DMS153 (cell line): ENCODE measurements at regions not wholly inside any gene's neighbourhood (a gene's known extent, or its start where the extent isn't known, plus 50 kb on each side); places are given as distances from the start of the nearest gene placed in this dataset.

Experiments
- DNase-seq: peaks from one replicate; lab custom pipeline; 2025; lab: John Stamatoyannopoulos, UW

DNA sequence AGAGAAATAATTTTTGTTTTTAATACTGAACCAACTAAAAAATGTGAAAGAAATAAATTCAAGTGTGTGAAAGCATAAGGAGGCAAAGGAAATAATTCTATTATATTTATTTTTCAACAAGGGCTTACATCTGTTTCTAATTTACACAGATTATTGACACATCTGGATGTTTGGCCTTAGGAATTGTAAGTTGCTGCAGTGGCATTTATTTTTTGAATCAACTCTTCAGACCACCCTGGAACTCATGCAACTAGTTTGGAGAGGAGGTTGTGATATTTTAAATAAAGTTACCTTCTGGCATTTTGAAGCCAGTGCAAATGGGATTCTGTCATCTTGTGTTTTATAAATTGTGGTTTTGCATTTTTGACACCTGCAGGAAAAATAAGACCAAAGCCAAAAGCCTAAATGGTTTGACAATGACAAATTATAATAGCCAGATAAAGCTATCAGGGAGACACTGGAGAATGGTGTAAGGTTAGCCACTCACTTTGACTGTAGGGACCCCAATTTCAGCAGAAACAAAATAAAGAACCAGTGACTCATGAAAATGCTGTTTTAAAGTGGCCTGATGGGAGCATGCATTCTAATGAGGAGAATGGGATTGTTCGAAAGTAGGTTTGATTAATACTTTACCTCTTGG is 192.9 kb downstream of the KLF5 start:
- no peak for DNase-seq

DNA sequence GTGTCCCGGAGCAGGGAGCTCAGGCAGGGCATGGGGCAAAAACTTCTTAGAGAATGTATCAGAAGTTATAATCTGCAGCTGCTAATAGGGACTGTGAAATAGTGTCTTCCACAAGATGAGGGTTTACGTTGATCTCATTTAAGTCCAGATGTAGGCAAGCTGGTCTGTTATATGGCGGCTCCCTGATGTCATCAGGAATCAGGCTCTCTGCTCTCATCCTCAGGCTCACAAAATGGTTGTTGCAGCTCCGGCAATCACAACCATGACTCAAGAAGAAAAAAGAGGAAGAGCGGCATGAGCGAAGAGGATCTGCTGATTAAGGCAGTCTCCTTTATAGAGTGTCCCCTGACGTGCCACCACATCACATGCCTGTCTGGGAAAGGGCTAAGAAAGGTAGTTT is 191.3 kb downstream of the KLF5 start:
- no peak for DNase-seq

DNA sequence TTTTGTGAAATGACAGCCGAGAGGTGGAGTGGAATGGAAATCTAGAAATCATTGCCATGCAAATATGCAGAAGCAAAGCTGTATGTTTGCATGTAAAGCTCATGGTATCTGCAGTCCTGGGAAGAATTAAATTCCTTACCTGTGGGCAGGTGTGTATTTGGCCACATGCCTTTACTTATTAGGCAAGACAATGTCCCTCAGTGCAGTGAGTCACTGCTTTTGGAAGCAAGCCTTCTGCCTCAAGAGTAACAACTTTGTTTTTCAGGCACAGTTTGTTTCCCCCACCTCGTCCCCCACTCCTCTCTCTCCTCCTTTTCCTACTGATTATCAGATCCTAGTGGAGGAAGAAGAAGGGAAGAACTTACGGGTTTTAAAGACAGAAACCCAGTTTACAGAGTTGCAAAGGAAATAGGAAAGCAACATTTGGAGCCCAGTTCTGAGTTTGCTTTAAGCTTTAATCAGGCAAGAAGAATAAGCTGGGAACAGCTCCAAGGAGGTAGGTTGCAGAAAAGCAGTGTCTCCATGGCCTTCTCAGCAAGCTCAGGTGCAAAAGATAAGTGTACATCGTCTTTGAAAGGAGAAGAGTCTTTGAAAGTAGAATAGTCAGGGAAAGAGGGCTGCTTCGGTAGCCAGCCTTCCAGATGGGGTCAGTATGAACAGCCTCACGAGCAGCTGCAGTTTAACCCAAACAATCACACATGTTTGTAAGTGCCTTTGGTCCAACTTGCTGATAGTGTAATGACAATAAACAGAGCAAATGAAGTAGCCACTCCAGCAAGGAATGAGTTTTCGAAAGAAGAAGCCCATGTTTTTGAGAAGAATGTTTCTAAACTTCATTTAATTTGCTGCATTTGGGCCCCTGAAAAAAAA is 190.1 kb downstream of the KLF5 start:
- no peak for DNase-seq

DNA sequence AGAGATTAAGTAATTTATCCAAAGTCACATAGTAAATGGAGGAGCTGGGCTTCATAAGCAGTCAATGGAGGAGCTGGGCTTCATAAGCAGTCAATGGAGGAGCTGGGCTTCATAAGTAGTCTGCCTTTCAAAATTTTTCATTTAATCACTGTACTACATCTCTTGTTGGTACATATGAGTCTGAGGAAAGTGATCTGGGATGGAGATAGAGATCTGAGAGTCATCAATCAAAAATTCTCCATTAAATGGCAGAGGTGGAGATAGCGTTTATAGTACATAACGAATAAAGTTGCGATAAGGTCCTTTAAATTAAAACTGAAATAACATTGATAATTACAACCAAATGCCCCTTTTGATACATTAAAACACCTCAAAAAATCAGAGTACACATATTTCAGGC is 189.3 kb downstream of the KLF5 start:
- no peak for DNase-seq

DNA sequence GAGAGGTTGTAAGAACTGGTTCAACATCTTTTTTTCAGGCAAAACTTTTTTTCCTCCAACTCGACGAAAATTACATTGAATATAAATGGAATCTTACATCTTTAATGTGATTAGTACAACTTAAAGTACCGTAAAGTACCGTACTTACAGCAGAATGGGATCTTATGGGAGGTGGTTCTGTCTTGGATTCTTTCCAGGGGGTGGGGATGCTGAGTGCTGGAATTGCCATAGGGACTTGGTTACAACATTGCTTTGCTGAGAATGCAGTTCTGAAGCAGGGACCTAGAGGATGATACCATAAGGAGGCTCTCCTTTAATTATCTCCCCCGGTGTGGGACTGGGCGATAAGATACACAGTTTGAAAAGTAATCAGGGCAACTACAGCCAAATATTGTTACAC is 186.4 kb downstream of the KLF5 start:
- DNase-seq, result no peak

DNA sequence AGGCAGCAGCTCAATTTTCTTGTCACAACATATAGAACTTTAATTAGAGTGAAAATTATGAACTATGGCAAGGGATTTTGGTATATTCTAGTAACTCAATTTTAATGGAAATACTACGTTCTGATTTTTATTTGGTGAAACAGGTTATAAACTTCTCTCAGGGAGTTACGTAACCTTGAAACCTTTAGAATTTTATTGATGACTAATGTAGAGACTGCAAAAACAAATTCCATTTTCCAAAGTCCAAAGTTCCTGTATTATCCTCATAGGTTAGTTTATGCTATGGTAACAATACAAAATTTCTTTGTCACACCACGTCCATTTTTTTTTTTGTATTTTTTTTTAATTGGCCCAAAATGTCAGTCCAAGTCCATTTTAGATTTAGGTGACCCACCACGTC is 185.7 kb downstream of the KLF5 start:
- no peak for DNase-seq

DNA sequence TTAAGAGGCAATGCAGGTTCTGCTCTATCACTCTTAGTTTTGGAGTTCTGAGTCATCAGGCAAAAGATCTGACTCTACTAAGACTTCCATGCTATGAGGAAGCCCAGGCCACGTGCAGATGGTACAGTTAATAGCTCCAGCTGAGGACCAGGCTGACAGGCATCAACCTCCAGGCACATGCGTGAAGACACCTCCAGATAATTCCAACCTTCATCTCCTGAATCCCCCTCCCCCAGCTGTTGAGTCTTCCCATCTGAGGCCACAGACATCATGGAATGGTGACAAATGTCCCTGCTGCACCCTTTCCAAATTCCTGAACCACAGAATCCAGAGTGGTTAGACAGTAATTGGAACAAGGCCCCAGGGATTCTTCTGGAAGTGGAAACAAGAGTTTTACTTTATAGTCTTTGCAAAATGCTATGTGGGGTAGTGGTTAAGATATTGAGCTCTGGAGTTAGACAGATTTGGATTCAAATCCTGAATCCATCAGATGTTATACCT is 183.8 kb downstream of the KLF5 start:
- DNase-seq, result no peak

DNA sequence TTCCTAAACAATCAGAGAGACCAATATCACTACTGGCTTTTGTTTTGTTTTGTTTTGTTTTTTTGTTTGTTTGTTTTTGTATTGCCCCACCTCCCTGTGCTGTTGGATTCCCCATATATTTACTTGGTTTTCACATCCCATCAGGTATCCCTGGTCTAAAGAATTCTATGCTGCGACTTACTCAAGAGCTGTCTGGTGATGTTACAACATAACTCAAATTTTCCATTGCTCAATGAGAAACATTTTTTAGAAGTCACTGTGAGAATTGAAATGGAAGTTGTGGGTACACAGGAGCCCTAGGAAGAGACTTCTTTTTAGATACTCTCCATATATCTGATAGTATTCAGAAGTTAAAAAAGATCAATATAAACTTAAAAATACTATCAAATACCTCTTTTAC is 181.4 kb downstream of the KLF5 start:
- no peak for DNase-seq

DNA sequence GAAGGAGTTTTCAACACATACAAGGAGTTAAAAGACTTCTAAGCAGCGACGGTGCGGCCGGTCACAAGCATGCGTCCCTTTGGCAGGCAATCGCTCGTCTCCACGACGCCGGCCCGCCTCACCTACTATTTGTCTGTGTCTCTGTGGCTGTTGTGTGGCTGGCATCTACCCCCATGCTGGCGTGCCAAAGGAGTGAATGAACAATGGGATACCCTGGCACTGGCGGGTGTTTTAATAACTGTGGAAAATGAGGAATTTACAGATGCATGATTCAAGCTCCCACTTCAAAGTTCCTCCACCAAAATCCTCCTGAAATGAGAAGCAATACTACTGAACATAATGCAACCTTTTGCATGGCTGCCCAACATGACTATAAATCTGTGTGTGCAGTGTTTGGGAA is 176.6 kb downstream of the KLF5 start:
- DNase-seq, result no peak

DNA sequence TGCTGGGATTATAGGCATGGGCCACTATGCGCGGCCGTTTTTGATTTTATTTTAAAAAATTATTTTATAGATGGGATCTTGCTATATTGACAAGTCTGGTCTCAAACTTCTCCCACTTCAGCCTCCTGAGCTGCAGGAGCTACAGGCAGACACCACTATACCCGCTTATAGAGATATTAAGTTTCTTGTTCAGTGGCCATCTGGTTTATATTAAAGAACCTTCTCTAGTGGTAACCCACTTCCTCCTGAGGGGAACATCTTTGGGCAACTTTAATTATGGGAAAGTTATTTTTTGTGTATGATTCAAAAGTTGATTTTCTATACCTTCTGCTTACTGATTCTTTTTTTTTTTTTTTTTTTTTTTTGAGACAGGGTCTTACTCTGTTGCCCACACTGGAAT is 172.7 kb downstream of the KLF5 start:
- DNase-seq, result no peak

DNA sequence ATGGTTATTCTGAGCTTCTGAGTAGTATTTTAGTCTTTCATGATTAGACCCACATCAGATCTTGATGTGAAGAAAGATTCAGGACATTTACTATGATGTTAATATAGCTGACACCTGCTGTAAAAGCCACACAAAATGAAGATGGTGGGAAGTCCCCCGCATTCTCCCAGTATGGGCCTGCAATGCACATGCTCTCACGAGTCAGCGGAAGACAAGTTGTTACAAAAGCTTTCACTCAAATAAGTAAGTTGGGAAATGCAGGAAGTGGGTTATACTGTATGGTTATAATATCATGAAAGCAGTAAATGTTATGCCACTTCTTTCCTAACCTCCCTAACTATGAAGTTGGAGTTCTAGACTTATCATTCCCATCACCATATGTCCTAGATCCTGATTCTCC is 171.9 kb downstream of the KLF5 start:
- DNase-seq, result no peak

DNA sequence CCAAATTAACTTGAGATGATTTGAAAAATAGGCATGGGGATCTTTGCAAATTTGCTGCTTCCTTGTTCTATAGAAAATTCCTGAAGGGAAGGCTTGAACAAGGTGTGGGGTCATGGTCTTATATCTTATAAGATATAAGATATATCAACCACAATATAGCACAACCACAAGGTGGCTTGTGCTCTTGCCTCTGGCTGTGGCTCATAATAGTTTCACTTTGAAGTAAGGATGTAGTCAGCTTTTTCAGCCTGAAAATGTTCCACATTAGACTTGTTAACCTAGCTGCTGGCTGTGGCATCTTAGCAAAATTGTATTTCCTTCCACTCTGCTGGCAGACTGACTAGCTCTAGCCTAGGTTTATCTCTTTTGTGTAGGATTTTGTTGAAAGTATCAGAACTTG is 169.7 kb downstream of the KLF5 start:
- no peak for DNase-seq

DNA sequence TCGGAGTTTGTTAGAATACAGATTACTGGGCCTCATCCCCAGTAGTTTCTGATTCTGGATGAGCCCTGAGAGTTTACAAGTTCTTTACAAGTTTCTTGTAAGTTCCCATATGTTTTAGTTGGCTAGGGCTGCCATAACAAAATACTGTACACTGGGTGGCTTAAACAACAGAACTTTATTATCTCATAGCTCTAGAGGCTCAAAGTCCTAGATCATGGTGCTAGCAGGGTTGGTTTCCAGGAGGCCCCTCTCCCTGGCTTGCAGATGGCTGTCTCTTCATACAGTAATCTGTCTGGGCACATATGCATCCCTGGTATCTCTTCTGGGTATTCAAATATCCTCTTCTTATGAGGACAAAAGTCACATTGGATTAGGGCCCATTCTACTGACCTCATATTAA is 167.2 kb downstream of the KLF5 start:
- no peak for DNase-seq

DNA sequence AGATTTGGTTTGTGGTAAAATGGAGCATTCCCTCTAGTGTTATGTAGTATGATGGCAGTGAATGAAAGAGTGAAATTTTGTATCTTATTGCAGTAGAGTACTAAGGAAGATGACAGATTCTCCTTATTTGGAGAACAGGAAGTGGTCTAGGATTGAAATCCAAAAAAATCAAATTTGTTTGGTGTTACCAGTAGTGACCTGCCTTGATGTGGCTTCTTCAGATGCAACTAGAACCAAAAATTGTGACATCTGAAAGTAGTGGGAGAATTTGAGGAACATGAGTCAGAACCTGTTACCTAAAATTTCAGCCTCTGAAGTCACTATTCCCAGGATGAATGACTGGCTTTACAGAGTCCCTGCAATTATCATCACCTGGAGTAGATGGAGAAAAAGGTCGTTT is 165.9 kb downstream of the KLF5 start:
- no peak for DNase-seq

DNA sequence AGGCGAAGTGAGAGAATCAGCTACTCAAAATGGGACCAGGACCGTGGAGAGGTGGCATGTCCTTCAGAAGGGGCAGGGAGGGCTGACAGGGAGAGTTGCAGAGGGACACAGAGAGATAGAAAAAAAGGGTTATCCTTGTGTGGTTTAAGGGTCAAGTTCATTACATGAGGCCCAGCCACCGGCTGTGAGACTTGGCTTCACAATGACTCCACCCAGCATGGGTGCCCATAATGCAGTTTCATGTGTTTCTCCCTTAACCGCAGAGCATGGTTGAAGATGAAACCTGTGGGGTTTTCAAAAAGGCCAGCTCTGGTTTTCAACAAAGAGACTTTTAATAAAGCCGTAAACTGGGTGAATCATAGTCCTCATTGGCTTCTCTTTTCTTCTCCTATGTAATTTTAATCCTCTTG is 164.6 kb downstream of the KLF5 start:
- DNase-seq, result no peak

DNA sequence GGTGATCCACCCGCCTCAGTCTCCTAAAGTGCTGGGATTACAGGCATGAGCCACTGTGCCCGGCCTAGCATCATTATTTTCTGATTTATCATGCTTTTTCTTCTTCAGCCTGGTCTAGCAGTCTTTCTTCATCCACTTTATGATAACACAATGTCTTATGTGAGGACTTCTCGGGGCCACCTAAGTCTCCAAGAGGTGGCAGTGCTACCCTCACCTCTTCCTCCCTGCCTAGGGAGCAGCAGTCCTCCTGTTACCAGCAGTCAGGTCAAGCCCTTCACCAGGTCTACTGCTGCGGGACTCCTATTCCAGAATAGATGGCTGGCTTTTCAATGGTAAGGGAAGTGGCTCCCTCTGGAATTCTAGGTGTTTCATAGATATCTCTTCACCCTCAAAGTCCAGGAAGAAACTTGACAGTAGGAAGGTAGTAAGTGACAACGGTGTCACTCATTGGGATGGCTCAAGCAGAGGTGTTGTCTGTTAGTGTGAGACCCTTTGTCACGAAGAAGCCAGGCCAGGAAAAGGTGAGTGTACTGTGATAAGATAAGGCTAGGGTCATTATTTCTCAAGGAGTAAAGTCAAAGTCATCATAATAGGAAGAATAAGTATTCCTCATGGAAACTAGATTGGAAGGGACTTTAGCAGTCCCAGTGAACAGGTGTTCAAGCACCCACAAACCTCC is 164.0 kb downstream of the KLF5 start:
- DNase-seq, result no peak

DNA sequence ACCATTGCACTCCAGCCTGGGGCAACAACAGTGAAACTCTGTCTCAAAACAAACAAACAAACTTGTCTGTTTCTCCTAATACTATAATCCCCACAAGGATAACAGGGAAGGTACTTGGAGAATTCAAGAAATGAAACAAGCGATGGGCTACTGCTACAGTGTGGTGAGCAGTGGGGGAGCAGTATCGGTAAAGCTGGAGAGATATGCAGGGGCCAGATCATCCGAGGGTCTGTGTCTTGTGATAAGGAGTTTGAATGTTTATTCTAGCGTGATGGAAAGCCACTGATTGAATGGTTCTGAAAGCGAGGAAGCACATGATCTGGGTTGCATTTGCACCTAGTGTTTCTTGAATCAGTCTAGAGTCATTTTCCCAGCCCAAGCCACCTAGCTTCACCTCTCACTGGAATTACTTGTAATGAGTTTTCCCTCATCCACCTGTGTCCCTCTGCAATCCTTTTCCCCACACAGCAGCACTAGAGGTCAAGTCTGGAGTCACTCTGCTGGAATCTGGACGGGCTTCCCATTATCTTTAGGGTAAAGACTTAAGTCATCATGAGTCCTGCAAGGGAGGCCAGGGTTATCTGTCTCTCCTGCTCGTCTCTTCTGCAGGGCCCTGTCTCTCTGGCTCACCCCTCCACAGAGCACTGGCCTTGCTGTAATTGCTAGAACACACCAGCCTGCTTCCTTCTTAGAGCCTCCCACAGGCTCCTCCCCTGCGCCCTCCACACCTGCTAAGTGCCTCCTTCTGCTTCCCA is 162.3 kb downstream of the KLF5 start:
- no peak for DNase-seq

DNA sequence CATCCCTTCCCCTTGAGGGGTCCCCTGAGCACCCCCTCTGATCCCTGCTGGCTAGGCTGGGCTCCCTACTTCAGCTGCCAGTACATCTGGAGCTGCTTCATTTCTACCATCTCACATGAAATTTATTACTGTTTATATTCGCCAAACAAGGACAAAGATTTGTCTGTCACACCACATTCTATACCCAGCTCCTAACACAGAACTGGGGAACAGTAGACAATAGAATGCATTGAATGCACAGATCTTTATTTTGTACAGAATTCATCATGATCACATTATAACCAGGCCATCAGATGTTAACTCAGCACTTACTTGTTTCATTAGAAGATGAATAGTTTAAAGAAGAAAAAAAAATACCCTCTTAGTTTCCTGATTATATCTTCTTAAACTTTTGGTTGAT is 159.4 kb downstream of the KLF5 start:
- no peak for DNase-seq

DNA sequence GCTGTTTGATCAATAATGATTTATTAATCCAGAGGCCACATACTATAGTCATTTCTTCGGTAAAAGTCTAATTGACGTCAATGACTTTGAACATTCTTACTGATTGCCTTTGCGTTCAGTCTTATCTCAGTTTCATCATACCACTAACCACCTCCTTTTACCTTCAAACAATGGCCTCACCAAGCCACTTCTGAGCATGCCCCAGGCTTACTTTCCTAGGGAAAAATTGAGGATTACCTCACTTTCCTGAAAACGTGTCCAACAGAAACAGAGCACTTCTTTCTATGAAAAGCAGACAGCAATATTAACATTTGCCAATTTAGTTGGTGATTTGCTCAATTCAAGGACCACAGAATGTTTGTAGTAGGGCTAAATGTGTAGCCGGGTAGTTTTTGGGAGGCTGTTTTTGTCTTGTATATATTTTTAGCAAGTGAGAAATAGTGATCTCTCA is 157.6 kb downstream of the KLF5 start:
- no peak for DNase-seq

DNA sequence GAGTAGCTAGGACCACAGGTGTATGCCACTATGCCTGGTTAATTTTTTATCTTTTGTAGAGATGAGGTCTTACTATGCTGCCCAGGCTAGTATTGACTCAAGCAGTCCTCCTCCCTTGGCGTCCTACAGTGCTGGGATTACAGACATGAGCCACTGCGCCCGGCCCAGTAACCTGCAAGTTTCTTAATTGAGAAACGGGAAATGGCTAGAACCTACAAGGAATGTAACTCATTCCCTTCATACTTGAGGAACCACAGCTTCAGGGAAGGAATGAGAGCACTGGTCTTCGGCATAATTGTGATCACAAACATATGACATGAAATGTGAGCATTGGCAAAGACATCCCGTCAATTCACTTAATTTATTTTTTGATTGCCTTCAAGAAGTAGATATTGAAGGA is 157.0 kb downstream of the KLF5 start:
- no peak for DNase-seq

DNA sequence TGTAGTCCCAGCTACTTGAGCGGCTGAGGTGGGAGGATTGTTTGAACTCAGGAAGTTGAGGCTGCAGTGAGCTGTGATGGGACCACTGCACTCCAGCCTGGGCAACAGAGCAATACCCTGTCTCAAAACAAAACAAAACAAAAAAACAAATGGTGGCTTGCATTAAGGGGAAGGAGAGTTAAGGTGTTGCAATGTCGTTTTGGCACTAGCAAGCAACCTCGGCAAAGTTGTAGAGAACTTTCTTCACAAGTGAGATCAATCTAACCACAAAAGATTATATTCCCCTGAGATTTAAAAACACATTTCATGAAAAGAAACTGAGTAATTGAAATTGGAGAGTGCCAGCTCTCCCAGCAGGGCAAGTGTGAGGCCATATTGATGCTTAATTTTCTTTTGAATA is 153.7 kb downstream of the KLF5 start:
- no peak for DNase-seq

DNA sequence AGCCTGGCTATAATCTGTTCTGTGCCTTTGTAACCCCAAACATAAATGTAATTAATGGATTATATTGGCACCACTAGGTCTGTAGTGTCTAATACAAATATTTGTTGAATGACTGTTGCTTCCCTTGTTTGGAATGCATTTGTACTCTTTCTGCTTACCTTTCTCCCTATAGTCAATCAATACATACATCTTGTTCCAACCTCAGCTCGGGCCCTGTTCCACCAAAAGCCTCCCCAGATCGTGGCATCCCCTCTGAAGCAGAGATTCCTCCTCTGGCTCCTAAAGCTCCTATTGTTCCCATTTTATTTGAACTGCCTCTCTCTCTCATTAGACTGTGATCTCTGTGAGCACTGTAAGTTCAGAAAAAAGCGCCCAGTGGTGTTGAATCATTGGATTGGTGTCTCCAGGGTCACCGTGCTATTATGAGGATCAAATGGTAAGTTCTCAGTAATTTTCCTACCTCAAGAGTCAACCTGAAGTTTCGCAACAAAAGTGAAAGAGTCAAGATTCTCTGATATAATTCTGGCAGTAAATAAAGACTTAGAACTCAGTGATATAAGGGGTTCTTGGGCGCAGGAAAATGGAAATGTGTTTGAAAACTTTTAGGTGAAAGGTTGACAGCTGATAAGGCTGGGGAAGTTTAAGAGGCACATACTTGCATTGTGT is 151.5 kb downstream of the KLF5 start:
- no peak for DNase-seq
